DOHH2 (cell line): ENCODE measurements at regions not wholly inside any gene's neighbourhood (a gene's known extent, or its start where the extent isn't known, plus 50 kb on each side); places are given as distances from the start of the nearest gene placed in this dataset.

ENCODE experiments used
- H3F3A ChIP-seq: fragments of 200-600 bp; sonication (generic), shearing (Covaris generic); 2 replicates; pipeline ENCODE4 v1.6.0; 2016; ENCODE audit warnings: antibody characterized with exemption, mild to moderate bottlenecking; ENCODE audit not compliant: control insufficient read depth, insufficient read depth
- H3K27ac ChIP-seq: fragments of 200-600 bp; sonication (generic); 2 replicates; pipeline ENCODE4 v1.5.1; 2014; ENCODE audit warnings: low read depth, mild to moderate bottlenecking, low read length, moderate library complexity
- H3K27me3 ChIP-seq: fragments of 200-600 bp; sonication (generic); 2 replicates; pipeline ENCODE4 v1.6.1; 2014; ENCODE audit warnings: mild to moderate bottlenecking, low read length, mixed read lengths; ENCODE audit not compliant: control insufficient read depth
- H3K36me3 ChIP-seq: fragments of 200-600 bp; sonication (generic); 2 replicates; pipeline ENCODE4 v1.6.1; 2014; ENCODE audit warnings: mild to moderate bottlenecking, low read length, moderate library complexity, mixed read lengths; ENCODE audit not compliant: control insufficient read depth
- H3K4me1 ChIP-seq: fragments of 200-600 bp; sonication (generic); 2 replicates; pipeline ENCODE4 v1.6.1; 2014; ENCODE audit warnings: mild to moderate bottlenecking, low read length, mixed read lengths; ENCODE audit not compliant: control insufficient read depth
- H3K4me2 ChIP-seq: fragments of 200-600 bp; sonication (generic); 2 replicates; pipeline ENCODE4 v1.6.0; 2014; ENCODE audit warnings: mild to moderate bottlenecking, low read length, moderate library complexity
- H3K4me3 ChIP-seq: fragments of 200-600 bp; sonication (generic); 2 replicates; pipeline ENCODE4 v1.5.1; 2014; ENCODE audit warnings: mild to moderate bottlenecking, low read length, mixed read lengths
- H3K79me2 ChIP-seq: fragments of 200-600 bp; sonication (generic); 2 replicates; pipeline ENCODE4 v1.6.1; 2014; ENCODE audit warnings: mild to moderate bottlenecking, low read length, mixed read lengths; ENCODE audit not compliant: control insufficient read depth
- H3K9me2 ChIP-seq: fragments of 200-600 bp; sonication (generic); replicated peaks from 2 replicates; pipeline ENCODE4 v1.6.1; 2014; ENCODE audit warnings: mild to moderate bottlenecking, low read length, mixed read lengths; ENCODE audit not compliant: control insufficient read depth
- H3K9me3 ChIP-seq: fragments of 200-600 bp; sonication (generic); 2 replicates; pipeline ENCODE4 v1.6.1; 2014; ENCODE audit warnings: antibody characterized with exemption, low read length, mixed read lengths; ENCODE audit not compliant: control insufficient read depth, insufficient read depth
- H4K20me1 ChIP-seq: fragments of 200-600 bp; sonication (generic); 2 replicates; pipeline ENCODE4 v1.6.0; 2014; ENCODE audit warnings: low read depth, mild to moderate bottlenecking, antibody characterized with exemption, low read length, moderate library complexity; ENCODE audit not compliant: control insufficient read depth, insufficient read depth
- EZH2phosphoT487 ChIP-seq: fragments of 200-600 bp; sonication (generic); IDR thresholded peaks from 2 replicates; pipeline ENCODE4 v1.6.1; 2017; ENCODE audit warnings: borderline replicate concordance, mild to moderate bottlenecking, antibody characterized with exemption, low read length, moderate library complexity, mixed read lengths
- TF ChIP-seq, protein P1 (sequence below): fragments of 200-600 bp; sonication (generic); IDR thresholded peaks from one replicate; pipeline ENCODE4 v1.5.1; 2014; ENCODE audit warnings: antibody characterized with exemption, mild to moderate bottlenecking, low read depth, low read length; ENCODE audit not compliant: poor library complexity, severe bottlenecking

DNA sequence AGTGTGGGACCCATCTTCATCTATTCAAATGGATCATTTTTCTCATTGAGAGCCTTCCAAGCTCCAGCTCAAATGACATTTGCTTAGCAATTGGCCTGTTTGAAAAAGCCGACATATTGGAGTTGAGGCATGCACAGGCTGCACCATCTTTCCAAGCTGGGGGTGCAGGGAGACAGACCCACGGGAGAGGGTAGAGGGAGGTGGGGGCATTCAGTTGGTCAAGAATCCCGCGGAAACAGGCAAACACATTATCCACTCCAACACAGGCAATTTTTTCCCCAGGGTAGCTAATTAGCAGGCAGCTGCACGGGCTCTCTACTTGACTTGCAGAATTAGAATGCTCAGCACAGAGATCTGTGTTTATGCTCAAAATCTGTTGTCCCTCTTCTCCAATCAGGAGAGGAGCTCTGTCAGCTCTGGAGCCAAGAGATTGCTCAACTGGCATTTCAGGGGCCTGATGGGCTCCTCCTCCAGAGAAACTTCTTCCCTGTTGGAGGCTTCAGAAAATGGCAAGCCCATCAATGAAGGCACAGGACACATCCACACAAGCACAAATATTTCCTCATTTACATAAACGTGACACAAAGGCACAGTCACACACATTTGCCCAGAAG lies 267.8 kb downstream of the FOXD2 start:
- Histone ChIP-seq H3K27me3 (peaks cover 51% of the 10 kb centered on the region), H3K4me1 (no peaks in the 10 kb centered on the region), H3F3A (no peaks in the 10 kb centered on the region), H4K20me1 (no peaks in the 10 kb centered on the region), H3K79me2 (no peaks in the 10 kb centered on the region), H3K4me3 (no peak overlapping the region), H3K27ac (no peak overlapping the region), H3K4me2 (no peak overlapping the region), H3K9me3 (no peaks in the 10 kb centered on the region), H3K36me3 (no peaks in the 10 kb centered on the region), H3K9me2 (no peaks in the 10 kb centered on the region)
- TF ChIP-seq EZH2phosphoT487, result no peak
- TF ChIP-seq, protein P1, sequence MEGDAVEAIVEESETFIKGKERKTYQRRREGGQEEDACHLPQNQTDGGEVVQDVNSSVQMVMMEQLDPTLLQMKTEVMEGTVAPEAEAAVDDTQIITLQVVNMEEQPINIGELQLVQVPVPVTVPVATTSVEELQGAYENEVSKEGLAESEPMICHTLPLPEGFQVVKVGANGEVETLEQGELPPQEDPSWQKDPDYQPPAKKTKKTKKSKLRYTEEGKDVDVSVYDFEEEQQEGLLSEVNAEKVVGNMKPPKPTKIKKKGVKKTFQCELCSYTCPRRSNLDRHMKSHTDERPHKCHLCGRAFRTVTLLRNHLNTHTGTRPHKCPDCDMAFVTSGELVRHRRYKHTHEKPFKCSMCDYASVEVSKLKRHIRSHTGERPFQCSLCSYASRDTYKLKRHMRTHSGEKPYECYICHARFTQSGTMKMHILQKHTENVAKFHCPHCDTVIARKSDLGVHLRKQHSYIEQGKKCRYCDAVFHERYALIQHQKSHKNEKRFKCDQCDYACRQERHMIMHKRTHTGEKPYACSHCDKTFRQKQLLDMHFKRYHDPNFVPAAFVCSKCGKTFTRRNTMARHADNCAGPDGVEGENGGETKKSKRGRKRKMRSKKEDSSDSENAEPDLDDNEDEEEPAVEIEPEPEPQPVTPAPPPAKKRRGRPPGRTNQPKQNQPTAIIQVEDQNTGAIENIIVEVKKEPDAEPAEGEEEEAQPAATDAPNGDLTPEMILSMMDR, result no peak

DNA sequence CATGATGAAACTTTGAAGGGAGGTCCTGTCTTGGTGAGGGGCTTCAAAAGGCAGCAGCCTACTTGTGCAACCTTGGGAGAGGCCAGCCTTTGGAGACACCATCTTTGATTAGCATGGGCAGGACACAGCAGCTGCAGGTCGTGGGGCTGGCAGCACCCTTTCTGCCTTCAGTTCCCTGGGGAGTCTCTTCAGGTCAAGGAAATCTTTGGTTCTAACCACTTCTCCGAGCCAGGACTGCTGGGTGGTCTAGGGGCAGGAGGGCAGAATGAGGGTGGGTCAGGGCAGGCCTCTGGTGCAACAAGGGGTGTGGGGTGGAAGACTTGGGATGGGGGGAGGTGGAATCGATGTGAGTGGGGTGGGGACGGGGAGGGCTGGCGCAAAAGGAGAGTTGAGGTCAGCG lies 269.7 kb downstream of the FOXD2 start:
- Histone ChIP-seq H3K79me2 (no peaks in the 10 kb centered on the region), H3K9me2 (no peaks in the 10 kb centered on the region), H3F3A (no peaks in the 10 kb centered on the region), H3K4me1 (no peaks in the 10 kb centered on the region), H3K4me3 (no peak overlapping the region), H3K27ac (no peak overlapping the region), H3K27me3 (peaks cover 64% of the 10 kb centered on the region), H3K9me3 (no peaks in the 10 kb centered on the region), H3K4me2 (no peak overlapping the region), H4K20me1 (no peaks in the 10 kb centered on the region), H3K36me3 (no peaks in the 10 kb centered on the region)
- TF ChIP-seq, protein P1, result no peak
- TF ChIP-seq EZH2phosphoT487, result no peak

DNA sequence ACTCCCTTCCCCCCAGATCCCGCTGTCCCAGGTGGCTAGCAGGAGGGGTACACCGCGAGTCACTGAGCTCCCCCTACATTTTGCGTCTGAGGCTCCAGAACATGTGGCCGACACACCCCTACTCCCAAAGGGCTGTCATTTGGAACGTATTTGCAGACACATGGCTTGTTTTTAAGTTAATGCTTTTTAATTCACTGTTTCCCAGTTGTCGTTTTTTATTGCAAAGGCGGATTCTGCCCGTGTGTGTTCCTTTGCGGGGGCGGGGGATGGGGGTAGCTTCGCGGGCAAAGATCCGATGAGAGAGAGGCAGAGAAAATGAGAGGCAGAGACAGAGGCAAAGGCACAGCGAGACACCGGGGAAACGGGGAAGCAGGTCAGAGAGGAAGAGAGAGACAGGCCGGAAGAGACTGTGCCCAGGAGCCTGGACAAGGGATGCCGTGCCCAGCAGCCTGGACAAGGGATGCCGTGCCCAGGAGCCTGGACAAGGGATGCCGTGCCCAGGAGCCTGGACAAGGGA lies 270.2 kb downstream of the FOXD2 start:
- Histone ChIP-seq H3K27me3 (peaks cover 64% of the 10 kb centered on the region), H3K4me1 (no peaks in the 10 kb centered on the region), H3K36me3 (no peaks in the 10 kb centered on the region), H3K79me2 (no peaks in the 10 kb centered on the region), H3K4me2 (no peak overlapping the region), H3K4me3 (no peak overlapping the region), H4K20me1 (no peaks in the 10 kb centered on the region), H3F3A (no peaks in the 10 kb centered on the region), H3K27ac (no peak overlapping the region), H3K9me3 (no peaks in the 10 kb centered on the region), H3K9me2 (no peaks in the 10 kb centered on the region)
- TF ChIP-seq, protein P1, result no peak
- TF ChIP-seq EZH2phosphoT487, result no peak
